GM19043 (cell line): ENCODE measurements at regions not wholly inside any gene's neighbourhood (a gene's known extent, or its start where the extent isn't known, plus 50 kb on each side); places are given as distances from the start of the nearest gene placed in this dataset.

Experiments used
- ATAC-seq: cut with Tn5 transposase; IDR thresholded peaks from one replicate; pipeline ENCODE4 v1.9.1; 2021; ENCODE audit warnings: low read depth; ENCODE audit not compliant: unreplicated experiment

DNA sequence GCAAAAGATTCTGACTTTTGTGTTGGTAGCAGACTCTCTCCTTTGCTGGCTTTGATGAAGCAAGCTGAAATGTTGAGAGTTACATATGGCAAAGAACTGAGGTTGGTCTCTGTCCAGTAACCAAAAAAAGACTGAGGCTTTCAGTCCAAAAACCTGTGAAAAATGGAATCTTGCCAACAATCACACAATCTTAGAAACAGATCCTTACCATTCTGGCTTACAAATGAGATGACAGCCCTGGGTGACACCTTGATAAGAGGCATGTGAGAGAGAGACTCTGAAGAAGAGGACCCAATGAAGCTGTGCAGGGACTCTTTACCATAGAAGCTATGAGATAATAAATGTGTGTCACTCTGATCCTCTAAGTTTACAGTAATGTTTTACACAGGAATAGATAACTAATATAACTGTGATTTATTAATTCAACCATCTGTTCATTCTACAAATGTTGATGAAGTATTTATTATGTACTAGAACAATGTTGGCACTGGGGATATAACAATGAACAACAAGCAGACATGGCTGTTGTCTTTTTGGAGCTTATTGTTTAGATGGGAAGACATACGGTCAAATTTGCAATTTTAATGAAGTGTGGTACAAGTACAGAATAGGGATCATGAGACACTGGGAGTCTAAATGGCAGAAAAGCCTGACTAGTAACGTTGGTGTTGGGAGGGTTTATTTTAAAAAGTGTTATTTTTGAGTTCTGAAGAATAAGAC is 251.0 kb downstream of the OLFM3 start:
- ATAC-seq, result no peak

DNA sequence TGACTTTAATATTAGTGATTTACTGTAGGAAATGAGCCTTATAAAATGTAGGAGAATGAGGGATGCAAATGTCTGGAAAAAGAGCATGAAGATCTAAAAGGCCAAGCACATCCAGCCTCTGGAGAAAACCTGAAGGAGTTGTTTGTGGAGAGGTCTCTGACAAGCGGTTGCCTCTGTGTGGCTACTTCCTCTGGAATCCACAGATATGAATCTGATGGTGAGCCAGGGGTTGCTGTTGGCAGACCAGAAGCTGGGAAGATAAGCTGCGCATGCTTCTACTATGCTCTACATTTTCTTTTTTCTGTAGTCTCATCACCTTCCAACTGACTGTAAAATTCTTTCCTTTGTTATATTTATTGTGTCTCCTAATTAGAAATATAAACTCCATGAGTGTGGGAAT is 248.6 kb downstream of the OLFM3 start:
- no peak for ATAC-seq
